ENCODE measurements at regions not wholly inside any gene's neighbourhood (a gene's known extent, or its start where the extent isn't known, plus 50 kb on each side); places are given as distances from the start of the nearest gene placed in this dataset.

DNA sequence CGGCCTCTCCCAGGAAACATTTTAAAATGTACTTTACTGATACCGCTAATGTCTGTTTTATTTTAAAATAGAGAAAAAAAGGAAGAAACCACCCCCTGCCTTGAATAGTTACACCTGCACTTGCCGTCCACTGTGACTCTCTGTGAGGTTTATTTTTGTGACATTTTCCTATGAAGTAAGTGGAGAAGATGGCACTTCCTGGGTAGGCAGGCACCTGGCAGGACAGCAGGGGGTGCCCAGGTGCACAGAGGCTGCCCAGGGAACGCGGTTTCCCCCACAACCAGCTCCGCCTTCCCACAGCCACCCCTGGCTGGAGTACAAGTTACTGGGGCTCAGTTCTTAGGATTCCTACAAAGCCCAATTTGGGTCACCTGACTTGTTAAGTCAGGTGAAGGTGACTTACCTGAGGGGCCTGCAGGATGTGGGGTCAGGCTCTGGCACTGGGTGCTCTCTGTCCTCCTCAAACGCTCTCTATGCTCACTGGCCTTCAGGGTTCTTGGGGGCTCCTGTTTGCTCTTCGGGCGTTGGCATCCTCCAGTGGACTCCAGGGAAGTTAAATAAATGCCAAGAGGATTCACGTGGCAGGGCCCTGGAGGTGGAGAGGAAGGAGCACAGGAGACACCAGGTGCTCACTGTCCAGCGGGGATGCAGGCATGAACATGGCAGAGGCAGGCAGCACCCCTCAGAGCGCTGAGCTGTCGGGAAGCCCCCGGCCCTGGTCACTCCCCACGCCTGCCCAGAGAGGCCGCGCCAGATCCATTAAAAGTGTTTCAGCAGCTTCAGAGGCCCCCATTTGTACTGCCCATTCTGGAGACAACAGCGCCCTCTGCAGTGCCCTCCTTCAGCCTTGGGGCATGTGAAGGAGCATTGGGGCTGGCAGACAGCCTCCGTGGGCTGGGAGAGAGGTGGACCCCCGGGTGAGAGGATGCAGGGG, 1021.2 kb downstream of the TBC1D22A start:
- intact Hi-C loops (cut with DNase I; ENCODE audit: low total_unique reads) = no loop called here
- H3K36me3 ChIP-seq = no peaks in the 10 kb centered on the region
- DNase-seq = peak; percentile 44
- no peaks in the 10 kb centered on the region for H3K4me1 ChIP-seq
- WGBS, 5 donors = 76 to 85% (median 77%) methylated on average over 17 to 20 of the region's 20 CpGs
- no peak overlapping the region for H3K4me3 ChIP-seq
- TF ChIP-seq, protein P1, sequence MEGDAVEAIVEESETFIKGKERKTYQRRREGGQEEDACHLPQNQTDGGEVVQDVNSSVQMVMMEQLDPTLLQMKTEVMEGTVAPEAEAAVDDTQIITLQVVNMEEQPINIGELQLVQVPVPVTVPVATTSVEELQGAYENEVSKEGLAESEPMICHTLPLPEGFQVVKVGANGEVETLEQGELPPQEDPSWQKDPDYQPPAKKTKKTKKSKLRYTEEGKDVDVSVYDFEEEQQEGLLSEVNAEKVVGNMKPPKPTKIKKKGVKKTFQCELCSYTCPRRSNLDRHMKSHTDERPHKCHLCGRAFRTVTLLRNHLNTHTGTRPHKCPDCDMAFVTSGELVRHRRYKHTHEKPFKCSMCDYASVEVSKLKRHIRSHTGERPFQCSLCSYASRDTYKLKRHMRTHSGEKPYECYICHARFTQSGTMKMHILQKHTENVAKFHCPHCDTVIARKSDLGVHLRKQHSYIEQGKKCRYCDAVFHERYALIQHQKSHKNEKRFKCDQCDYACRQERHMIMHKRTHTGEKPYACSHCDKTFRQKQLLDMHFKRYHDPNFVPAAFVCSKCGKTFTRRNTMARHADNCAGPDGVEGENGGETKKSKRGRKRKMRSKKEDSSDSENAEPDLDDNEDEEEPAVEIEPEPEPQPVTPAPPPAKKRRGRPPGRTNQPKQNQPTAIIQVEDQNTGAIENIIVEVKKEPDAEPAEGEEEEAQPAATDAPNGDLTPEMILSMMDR (IDR thresholded peaks at IDR 0.05 in 8 of 11, conservative IDR thresholded peaks at IDR 0.05 in 3 of 11) = no peak
- TF ChIP-seq POLR2A (IDR thresholded peaks at IDR 0.05) (no peak), POLR2AphosphoS5 (IDR thresholded peaks at IDR 0.05) (no peak)
- no peak overlapping the region for H3K27ac ChIP-seq
- H3K27me3 ChIP-seq (replicated peaks in 1 of 7) = peaks cover 0 to 52% (median 0%) of the 10 kb centered on the region in 7 donors
- peaks cover 0 to 21% (median 13%) of the 10 kb centered on the region in 8 donors for H3K9me3 ChIP-seq

DNA sequence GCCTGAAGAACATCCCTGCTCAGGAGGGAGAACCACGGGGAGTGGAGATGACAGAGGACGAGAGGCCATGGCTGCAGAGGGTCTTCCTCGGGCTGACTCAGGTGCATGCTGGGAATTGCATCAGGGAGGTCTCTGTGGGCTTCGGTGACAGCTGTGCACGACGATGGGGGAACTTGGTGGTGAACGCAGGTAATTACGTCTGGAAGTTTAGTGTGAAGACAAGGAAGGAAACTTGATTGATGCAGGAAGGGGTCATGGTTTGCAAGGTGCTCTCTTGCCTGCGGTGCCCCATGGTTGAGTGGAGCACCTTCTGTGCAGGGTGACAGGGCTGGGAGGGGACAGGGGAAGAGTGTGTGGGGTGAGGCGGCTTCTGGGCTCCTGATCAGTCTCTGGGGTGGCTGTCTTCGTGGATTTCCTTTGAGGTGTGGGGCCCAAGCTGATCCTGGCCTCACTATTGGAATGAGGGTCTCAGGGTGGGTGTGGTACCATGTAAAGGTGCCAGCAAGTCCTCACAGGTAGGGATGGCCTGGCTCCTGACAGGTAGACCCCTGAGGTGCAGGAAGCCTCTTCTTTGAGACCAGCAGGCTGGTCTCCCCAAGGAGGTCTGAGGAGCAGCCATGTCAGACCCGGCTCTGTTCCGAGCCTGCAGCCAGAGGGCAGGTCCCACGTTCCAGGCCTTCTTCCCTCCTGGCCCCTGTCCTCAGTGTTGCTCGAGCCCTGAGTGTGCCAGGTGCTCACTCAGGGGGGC, 1020.1 kb downstream of the TBC1D22A start:
- Histone ChIP-seq H3K4me1 (no peaks in the 10 kb centered on the region), H3K4me3 (no peak overlapping the region), H3K27me3 (replicated peaks in 1 of 7) (peaks cover 0 to 42% (median 0%) of the 10 kb centered on the region in 7 donors), H3K9me3 (peaks cover 0 to 21% (median 13%) of the 10 kb centered on the region in 8 donors), H3K36me3 (no peaks in the 10 kb centered on the region), H3K27ac (no peak overlapping the region)
- 69 to 77% (median 76%) methylated on average over 12 to 15 of the region's 15 CpGs for WGBS, 5 donors
- intact Hi-C loops (cut with DNase I; ENCODE audit: low total_unique reads) = no loop called here
- DNase-seq = peak; percentile 40
- no peak for TF ChIP-seq POLR2A (IDR thresholded peaks at IDR 0.05)
- TF ChIP-seq, protein P1 (IDR thresholded peaks at IDR 0.05 in 8 of 11, conservative IDR thresholded peaks at IDR 0.05 in 3 of 11) = no peak
- TF ChIP-seq POLR2AphosphoS5 (IDR thresholded peaks at IDR 0.05) = no peak

DNA sequence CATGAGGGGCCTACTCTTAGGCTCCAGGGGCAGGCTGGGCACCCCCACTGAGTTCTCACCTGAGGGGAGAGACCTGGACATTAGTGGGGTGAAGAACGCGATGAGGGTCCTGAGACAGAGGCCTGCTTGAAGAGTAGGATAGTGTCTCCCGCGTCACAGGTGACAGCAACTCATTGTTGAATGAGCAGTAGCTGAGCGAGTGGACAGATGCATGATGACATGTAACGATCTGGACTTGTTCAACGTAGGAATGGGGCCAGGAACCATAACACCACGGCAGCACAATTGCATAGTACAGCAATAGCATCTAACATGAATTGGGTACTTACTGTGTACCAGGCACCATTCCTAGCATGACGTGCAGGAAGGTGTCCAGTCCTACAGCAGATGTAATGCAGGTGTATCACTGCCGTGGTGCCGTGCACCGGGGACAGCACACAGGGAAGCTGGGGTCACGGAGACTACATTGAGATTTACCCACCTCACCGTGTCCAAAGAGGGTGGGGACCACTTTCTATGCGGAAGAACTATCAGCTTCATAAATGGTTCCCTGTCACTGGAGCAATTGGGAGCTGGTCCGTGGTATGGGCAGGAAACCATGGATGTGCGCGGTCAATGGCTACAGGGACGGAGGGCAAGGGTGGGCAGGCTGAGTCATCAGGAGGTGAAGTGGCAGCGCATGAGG, 1019.1 kb downstream of the TBC1D22A start:
- no peaks in the 10 kb centered on the region for H3K36me3 ChIP-seq
- H3K9me3 ChIP-seq = peaks cover 0 to 21% (median 13%) of the 10 kb centered on the region in 8 donors
- peak; percentile 37 for DNase-seq
- WGBS, 5 donors = 90 to 95% (median 90%) methylated on average over 17 to 20 of the region's 20 CpGs
- intact Hi-C loops (cut with DNase I; ENCODE audit: low total_unique reads) = no loop called here
- peaks cover 0 to 33% (median 0%) of the 10 kb centered on the region in 7 donors for H3K27me3 ChIP-seq (replicated peaks in 1 of 7)
- H3K4me1 ChIP-seq = no peaks in the 10 kb centered on the region
- H3K27ac ChIP-seq = no peak overlapping the region
- no peak overlapping the region for H3K4me3 ChIP-seq
- TF ChIP-seq POLR2AphosphoS5 (IDR thresholded peaks at IDR 0.05) (no peak), POLR2A (IDR thresholded peaks at IDR 0.05) (no peak)
- TF ChIP-seq, protein P1 (IDR thresholded peaks at IDR 0.05 in 8 of 11, conservative IDR thresholded peaks at IDR 0.05 in 3 of 11) = no peak

Measured in spleen (tissue), 11 donors.